HPDE6-E6E7 (cell line): ENCODE measurements at regions not wholly inside any gene's neighbourhood (a gene's known extent, or its start where the extent isn't known, plus 50 kb on each side); places are given as distances from the start of the nearest gene placed in this dataset.

Source experiments
- DNase-seq: peaks from one replicate; pipeline ENCODE4 v3.0.0; 2011; ENCODE audit warnings: missing footprints; ENCODE audit errors: extremely low spot score

- DNase-seq = no peak
Measured at GRCh38 chr16:77662246-77662645, 60.1 kb upstream of the NUDT7 start.

GRCh38 chr16:77663711-77664110 is 58.6 kb upstream of the NUDT7 start:
- no peak for DNase-seq

GRCh38 chr16:77666771-77667170 is 55.5 kb upstream of the NUDT7 start:
- no peak for DNase-seq

- DNase-seq = no peak
Measured at GRCh38 chr16:77668201-77668600, 54.1 kb upstream of the NUDT7 start.

- DNase-seq = no peak
Measured at GRCh38 chr16:77669057-77669456, 53.3 kb upstream of the NUDT7 start.
